HPDE6-E6E7 (cell line): ENCODE measurements at regions not wholly inside any gene's neighbourhood (a gene's known extent, or its start where the extent isn't known, plus 50 kb on each side); places are given as distances from the start of the nearest gene placed in this dataset.
"Not testable (repeated sequence)": the region's sequence is repeated elsewhere in the genome, so short reads cannot be mapped to it uniquely, and the experiment has no call there.

ENCODE experiments used
- DNase-seq: peaks from one replicate; pipeline ENCODE4 v3.0.0; 2011; ENCODE audit warnings: missing footprints; ENCODE audit errors: extremely low spot score

GRCh38 chr4:57182132-57182874 is 72.1 kb upstream of the IGFBP7 start:
- no peak for DNase-seq

DNA sequence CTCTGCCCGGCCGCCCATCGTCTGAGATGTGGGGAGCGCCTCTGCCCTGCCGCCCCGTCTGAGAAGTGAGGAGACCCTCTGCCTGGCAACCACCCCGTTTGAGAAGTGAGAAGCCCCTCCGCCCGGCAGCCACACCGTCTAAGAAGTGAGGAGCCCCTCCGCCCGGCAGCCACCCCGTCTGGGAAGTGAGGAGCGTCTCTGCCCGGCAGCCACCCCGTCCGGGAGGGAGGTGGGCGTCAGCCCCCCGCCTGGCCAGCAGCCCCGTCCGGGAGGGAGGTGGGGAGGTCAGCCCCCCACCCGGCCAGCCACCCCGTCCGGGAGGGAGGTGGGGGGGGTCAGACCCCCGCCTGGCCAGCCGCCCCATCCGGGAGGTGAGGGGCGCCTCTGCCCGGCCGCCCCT is 63.0 kb upstream of the IGFBP7 start:
- not testable (repeated sequence) for DNase-seq

DNA sequence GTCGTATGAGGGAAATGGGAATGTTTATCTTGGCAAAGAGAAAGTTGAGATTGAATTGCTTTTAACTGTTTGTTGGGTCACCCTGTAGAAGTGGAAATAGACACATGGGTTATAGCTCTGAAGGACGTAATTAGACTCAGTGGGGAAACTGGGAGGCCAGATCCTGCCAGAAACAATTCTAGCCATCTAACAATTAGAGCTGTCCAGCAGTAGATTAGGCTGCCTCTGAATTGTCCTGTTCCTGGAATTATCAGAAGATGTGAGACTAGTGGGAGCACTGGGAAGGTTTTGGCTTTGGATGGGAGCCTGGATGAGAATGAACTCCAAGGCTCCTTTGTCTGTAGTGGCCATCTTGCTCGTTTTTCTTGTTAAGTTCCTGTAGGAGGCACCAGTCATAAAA is 61.9 kb upstream of the IGFBP7 start:
- no peak for DNase-seq

GRCh38 chr4:57168982-57169381 is 58.8 kb upstream of the IGFBP7 start:
- DNase-seq = no peak

DNA sequence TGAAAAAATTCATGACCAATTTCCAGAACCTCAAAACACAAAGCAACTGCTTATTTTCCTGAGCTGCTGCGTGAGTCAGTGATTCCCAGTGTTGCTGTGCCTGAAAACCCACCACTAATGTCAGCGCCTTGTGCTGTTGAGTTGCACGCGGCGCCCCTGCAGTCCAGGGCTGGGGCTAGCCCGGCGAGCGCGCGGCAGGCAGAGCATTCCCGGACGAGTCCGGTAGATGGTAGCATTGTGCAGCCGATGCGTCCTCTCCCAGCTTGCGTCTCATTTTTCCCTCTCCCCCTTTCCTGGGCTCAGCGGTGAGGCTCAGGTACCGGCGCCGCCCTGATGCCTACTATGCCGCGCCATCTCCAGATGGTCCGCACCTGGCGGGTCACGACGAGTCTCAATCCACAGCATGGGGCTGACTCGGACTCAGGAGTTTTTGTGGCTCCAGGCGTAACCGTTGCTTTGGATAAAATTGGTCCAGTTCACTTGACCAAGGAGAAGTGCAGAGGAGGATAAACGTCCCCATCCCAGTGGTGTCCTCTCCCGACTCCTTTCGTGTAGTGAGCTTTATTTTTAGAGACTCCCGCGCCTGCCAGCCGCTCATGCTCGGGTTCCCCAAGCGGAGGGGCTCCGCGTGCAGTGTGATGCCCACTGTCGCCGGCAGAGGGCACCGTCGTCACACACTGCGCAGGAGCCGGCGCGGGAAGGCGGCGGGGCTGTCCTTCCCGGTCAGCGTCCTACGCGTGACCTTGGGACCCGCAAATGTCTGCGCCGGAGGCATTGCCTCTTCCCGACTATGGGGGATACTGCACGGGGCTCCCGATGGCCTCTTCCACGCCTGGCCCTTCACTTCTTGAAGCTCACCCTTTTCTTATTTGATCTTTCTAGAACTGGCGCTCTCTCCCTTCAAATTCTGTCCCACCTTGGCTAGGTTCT is 53.6 kb upstream of the IGFBP7 start:
- peak; percentile 64 for DNase-seq

DNA sequence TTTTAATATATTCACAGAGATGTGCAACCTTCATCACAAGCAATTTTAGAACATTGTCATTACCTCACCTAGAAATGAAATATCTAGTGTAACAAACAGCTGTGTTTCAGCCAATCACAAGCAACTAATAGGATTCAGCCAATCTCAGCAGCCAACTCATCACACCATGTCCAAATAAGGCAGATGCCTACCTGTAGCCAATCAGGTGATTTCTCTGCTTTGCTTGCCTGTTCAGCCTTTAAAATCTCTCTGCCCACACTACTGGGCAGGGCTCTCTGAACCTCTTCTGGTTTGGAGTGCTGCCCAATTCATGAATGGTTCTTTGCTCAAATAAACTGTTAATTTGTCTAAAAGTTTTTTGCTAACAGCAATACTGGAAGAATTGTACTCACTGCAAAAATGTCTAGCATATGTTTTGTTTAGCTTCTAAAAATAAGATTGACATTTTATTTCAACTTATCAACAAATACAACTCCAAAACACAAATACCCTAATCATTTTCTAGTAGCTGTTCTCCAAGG is 52.4 kb upstream of the IGFBP7 start:
- DNase-seq = no peak
